ENCODE measurements at regions not wholly inside any gene's neighbourhood (a gene's known extent, or its start where the extent isn't known, plus 50 kb on each side); places are given as distances from the start of the nearest gene placed in this dataset.
"Not testable (repeated sequence)": the region's sequence is repeated elsewhere in the genome, so short reads cannot be mapped to it uniquely, and the experiment has no call there.

GRCh38 chr21:33972539-33972938 is 56.9 kb upstream of the ATP5PO start:
- DNase-seq (ENCODE audit: low read depth in 2 of 2), result no peak

DNA sequence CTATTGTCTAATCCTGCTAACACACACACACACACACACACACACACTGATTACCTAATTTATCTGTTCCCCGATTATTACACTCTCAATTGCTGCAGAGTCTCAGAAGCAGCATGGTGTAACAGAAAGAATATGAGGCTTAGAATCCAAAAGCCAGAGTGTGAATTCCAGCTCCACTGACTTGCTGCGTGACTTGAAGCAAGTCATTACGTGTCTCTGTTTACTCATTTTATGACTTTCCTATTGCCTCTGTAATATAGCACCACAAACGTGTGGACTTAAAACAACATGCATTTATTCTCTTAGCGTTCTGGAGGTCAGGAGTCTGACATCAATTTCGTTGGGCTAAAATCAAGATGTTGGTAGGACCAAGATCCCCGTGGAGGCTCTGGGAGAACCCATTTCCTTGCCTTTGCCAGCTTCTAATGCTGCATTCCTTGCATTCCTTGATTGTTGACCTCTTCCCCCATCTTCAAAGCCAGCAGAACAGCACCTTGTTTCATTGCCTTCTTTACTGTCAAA is 55.9 kb upstream of the ATP5PO start:
- DNase-seq (ENCODE audit: low read depth in 2 of 2), result peak; percentile 61 to 66

- no peak for DNase-seq (ENCODE audit: low read depth in 2 of 2)
Observed at GRCh38 chr21:33969581-33969980, 54.0 kb upstream of the ATP5PO start.

- no peak for DNase-seq (ENCODE audit: low read depth in 2 of 2)
Observed at GRCh38 chr21:33968995-33969348, 53.4 kb upstream of the ATP5PO start.

DNA sequence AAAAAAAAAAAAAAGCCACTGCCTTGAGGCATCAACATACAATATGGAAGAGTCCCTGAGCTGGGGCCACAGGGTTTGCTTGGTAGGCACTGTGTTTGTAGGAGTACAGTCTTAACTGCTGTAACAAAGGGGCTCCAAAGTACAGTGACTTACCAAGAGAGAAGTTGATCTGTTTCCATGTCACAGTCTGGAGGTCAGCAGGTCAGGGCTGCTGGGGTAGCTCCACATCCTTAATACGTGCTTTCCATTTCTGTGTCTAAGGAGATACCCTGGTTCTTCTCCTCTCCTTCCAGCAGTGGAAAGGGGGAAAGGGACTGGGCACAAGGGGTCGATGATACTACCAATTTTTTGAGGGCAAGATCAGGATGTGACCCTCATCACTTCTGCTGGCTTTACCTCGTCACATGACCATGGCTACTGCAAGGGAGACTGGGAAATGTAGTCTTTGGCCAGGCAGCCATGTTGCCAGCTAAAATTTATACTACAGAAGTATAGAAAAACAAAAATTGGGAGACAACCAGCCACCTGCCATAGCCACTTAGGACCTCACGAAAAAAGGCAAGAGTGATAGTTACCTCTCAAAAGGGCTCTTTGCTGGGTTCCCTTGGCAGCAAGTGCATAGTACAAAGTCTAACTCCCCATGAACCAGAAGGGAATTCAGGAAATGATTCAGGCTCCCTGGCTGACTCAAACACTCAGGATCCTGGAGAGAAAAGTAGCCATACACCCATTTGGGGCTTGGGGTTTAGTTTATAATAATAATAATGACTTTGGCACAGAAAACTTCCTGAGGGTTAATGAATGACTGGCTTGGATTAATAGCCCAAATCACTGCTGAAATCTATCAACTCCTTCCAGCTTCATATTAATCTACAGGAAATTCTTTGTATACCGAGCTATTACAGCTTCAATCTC is 52.7 kb upstream of the ATP5PO start:
- peak; percentile 83 for DNase-seq (ENCODE audit: low read depth in 2 of 2)

GRCh38 chr21:33967086-33967571 is 51.5 kb upstream of the ATP5PO start:
- no peak for DNase-seq (ENCODE audit: low read depth in 2 of 2)

DNA sequence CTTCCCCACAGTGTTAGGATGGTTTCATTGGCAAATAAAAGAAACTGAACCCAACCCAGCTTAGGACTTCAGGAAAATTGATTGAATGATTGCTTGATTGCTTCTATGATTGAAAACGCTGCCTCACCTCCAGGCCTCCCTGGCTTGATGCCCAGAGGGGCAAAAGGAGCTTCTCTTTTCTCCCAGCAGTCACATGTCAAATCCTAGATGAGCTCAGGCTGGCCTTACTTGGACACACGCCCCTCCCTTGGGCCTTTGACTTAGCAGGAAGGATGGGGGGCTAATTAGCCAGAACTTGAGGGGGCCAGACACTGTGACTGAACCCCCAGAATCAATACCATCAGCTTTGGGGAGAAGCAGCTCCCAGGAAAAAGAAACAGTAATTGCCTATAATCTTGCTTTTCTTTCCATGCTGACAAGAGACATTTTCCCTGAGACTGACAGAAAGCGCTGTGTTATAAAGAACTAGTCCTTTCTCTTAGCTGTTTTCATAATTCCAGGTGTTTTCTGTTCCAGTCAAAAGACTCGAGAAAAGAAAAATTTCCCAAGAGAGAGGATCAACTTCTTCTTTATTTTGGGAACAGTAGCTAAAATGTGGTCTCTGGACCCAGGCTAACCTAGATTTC is 50.8 kb upstream of the ATP5PO start:
- no peak for DNase-seq (ENCODE audit: low read depth in 2 of 2)

DNA sequence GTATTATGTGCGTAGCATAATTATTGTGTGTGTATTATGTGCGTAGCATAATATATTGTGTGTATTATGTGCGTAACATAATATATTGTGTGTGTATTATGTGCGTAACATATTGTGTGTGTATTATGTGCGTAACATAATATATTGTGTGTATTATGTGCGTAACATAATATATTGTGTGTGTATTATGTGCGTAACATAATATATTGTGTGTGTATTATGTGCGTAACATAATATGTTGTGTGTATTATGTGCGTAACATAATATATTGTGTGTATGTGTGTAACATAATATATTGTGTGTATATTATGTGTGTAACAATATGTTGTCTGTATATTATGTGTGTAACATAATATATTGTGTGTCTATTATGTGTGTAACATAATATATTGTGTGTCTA is 50.1 kb upstream of the ATP5PO start:
- not testable (repeated sequence) for DNase-seq (ENCODE audit: low read depth in 2 of 2)

Measured in fibroblast of skin of left quadriceps (primary cell).